CD14-positive monocyte (primary cell): ENCODE measurements at regions not wholly inside any gene's neighbourhood (a gene's known extent, or its start where the extent isn't known, plus 50 kb on each side); places are given as distances from the start of the nearest gene placed in this dataset.

Source experiments
- DNase-seq, 3 donors: peaks; one replicate each; pipeline ENCODE4 v3.0.0-alpha.2; 2011 to 2022
- H2AFZ ChIP-seq: 2 replicates; pipeline ENCODE4 v1.6.0; 2012; ENCODE audit warnings: mild to moderate bottlenecking, low read depth, low read length, inconsistent platforms; ENCODE audit not compliant: insufficient read depth, poor library complexity, severe bottlenecking
- H3K27ac ChIP-seq, 2 donors: 1 replicate in 1 of 2; 2 replicates in 1 of 2; pipeline ENCODE4 v1.5.1; 2012 to 2013; ENCODE audit warnings: low read length in 2 of 2, control low read depth in 1 of 2, inconsistent platforms in 1 of 2, low read depth in 1 of 2, mild to moderate bottlenecking in 1 of 2
- H3K27me3 ChIP-seq, 2 donors: one replicate each; pipeline versions ENCODE4 v1.6.0 to v1.6.1; 2011 to 2013; ENCODE audit warnings: low read length in 2 of 2; ENCODE audit not compliant: control insufficient read depth in 2 of 2, insufficient read depth in 2 of 2
- H3K36me3 ChIP-seq, 2 donors: replicated peaks in 1 of 2; 1 replicate in 1 of 2; 2 replicates in 1 of 2; pipeline versions ENCODE4 v1.5.1 to v1.6.1; 2012 to 2013; ENCODE audit warnings: low read length in 2 of 2, control low read depth in 1 of 2, inconsistent platforms in 1 of 2, mild to moderate bottlenecking in 1 of 2; ENCODE audit not compliant: insufficient read depth in 2 of 2, control insufficient read depth in 1 of 2
- H3K4me1 ChIP-seq, 2 donors: 1 replicate in 1 of 2; 2 replicates in 1 of 2; pipeline versions ENCODE4 v1.5.1 to v1.6.1; 2012 to 2013; ENCODE audit warnings: low read length in 2 of 2, control low read depth in 1 of 2, inconsistent platforms in 1 of 2, mild to moderate bottlenecking in 1 of 2, moderate library complexity in 1 of 2; ENCODE audit not compliant: insufficient read depth in 2 of 2, control insufficient read depth in 1 of 2
- H3K4me2 ChIP-seq: replicated peaks from 2 replicates; pipeline ENCODE3; 2012; ENCODE audit warnings: low read length, moderate library complexity, mild to moderate bottlenecking; ENCODE audit not compliant: poor library complexity, severe bottlenecking; ENCODE audit errors: extremely low read depth
- H3K4me3 ChIP-seq, 3 experiments: fragments of 200-600 bp in 1 of 3; sonication (generic) in 1 of 3; replicated peaks in 1 of 3; 1 replicate in 2 of 3; 2 replicates in 1 of 3; pipeline ENCODE4 v1.5.1; 2011 to 2013; ENCODE audit warnings: low read length in 3 of 3, mild to moderate bottlenecking in 3 of 3, control low read depth in 2 of 3, low read depth in 2 of 3, inconsistent platforms in 1 of 3, moderate library complexity in 1 of 3
- H3K79me2 ChIP-seq: 2 replicates; pipeline ENCODE4 v1.6.0; 2012; ENCODE audit warnings: mild to moderate bottlenecking, control low read depth, inconsistent platforms, low read length, moderate library complexity; ENCODE audit not compliant: insufficient read depth
- H3K9ac ChIP-seq: 2 replicates; pipeline ENCODE4 v1.6.0; 2017; ENCODE audit warnings: low read length, mild to moderate bottlenecking; ENCODE audit not compliant: insufficient read depth, poor library complexity, severe bottlenecking
- H3K9me3 ChIP-seq, 2 donors: replicated peaks in 1 of 2; 1 replicate in 1 of 2; 2 replicates in 1 of 2; pipeline versions ENCODE4 v1.5.1 to v1.6.1; 2012 to 2013; ENCODE audit warnings: low read length in 2 of 2, control low read depth in 1 of 2; ENCODE audit not compliant: control insufficient read depth in 1 of 2, insufficient read depth in 1 of 2
- H4K20me1 ChIP-seq: 2 replicates; pipeline ENCODE4 v1.6.0; 2012; ENCODE audit warnings: mild to moderate bottlenecking, low read length, control low read depth, moderate library complexity; ENCODE audit not compliant: insufficient read depth
- H3K27ac Mint-ChIP-seq, 7 donors: one replicate each; pipeline ENCODE4 v1.8.0; 2020; ENCODE audit warnings: mild to moderate bottlenecking in 7 of 7, mixed read lengths in 7 of 7, moderate library complexity in 6 of 7, inconsistent platforms in 2 of 7
- H3K27me3 Mint-ChIP-seq, 3 donors: one replicate each; pipeline ENCODE4 v1.8.0; 2021 to 2022; ENCODE audit warnings: low read depth in 3 of 3, mild to moderate bottlenecking in 3 of 3, mixed read lengths in 3 of 3, moderate library complexity in 3 of 3, inconsistent platforms in 1 of 3
- H3K36me3 Mint-ChIP-seq, 2 donors: one replicate each; pipeline ENCODE4 v1.8.0; 2020; ENCODE audit warnings: mixed read lengths in 2 of 2, inconsistent platforms in 1 of 2, mild to moderate bottlenecking in 1 of 2
- H3K4me1 Mint-ChIP-seq: one replicate; pipeline ENCODE4 v1.8.0; 2020; ENCODE audit warnings: mild to moderate bottlenecking, mixed read lengths
- H3K4me3 Mint-ChIP-seq, 2 donors: one replicate each; pipeline ENCODE4 v1.8.0; 2020; ENCODE audit warnings: mild to moderate bottlenecking in 2 of 2, mixed read lengths in 2 of 2, moderate library complexity in 1 of 2
- H3K9me3 Mint-ChIP-seq, 7 donors: one replicate each; pipeline ENCODE4 v1.8.0; 2020 to 2022; ENCODE audit warnings: mixed read lengths in 7 of 7, mild to moderate bottlenecking in 6 of 7, moderate library complexity in 6 of 7, inconsistent platforms in 2 of 7
- CTCF ChIP-seq: fragments of 200-600 bp; IDR thresholded peaks from one replicate; pipeline ENCODE4 v1.8.0; 2022; ENCODE audit warnings: antibody characterized with exemption, mild to moderate bottlenecking
- WGBS: methylation state at CpG from one replicate; pipeline ENCODE4 v1.1.5; 2013; ENCODE audit warnings: missing lambda C conversion rate; ENCODE audit not compliant: insufficient coverage; 5-methylcytosine and 5-hydroxymethylcytosine counted together
- intact Hi-C, 2 donors: fragments of 100-400 bp; cut with micrococcal nuclease; formaldehyde crosslinking; loops; one replicate each; pipeline versions ENCODE4 v1.15.0 to v1.15.1; 2023

GRCh38 chr6:14783594-14783993 lies 462.3 kb upstream of the JARID2 start:
- Histone ChIP-seq H3K36me3 (no peaks in the 10 kb centered on the region), H3K79me2 (no peaks in the 10 kb centered on the region), H4K20me1 (no peaks in the 10 kb centered on the region), H3K4me3 (no peak overlapping the region), H3K4me2 (no peak overlapping the region), H3K9me3 (peaks cover 0 to 7% of the 10 kb centered on the region in 2 donors), H2AFZ (no peak overlapping the region), H3K27me3 (no peaks in the 10 kb centered on the region), H3K4me1 (peaks cover 2 to 9% of the 10 kb centered on the region in 2 donors), H3K9ac (no peak overlapping the region), H3K27ac (no peak overlapping the region)
- H3K9me3 Mint-ChIP-seq: peaks cover 0 to 8% (median 4%) of the 10 kb centered on the region in 7 donors
- H3K36me3 Mint-ChIP-seq: peaks cover 0 to 2% of the 10 kb centered on the region in 2 donors
- no peak for TF ChIP-seq CTCF
- WGBS: 98% methylated on average over 26 of the region's 35 CpGs
- peaks cover 11% of the 10 kb centered on the region for H3K4me1 Mint-ChIP-seq
- intact Hi-C loops: no loop called here
- H3K27ac Mint-ChIP-seq: no peak overlapping the region
- H3K4me3 Mint-ChIP-seq: no peak overlapping the region
- DNase-seq: no peak
- H3K27me3 Mint-ChIP-seq: peaks cover 0 to 2% (median 0%) of the 10 kb centered on the region in 3 donors

DNA sequence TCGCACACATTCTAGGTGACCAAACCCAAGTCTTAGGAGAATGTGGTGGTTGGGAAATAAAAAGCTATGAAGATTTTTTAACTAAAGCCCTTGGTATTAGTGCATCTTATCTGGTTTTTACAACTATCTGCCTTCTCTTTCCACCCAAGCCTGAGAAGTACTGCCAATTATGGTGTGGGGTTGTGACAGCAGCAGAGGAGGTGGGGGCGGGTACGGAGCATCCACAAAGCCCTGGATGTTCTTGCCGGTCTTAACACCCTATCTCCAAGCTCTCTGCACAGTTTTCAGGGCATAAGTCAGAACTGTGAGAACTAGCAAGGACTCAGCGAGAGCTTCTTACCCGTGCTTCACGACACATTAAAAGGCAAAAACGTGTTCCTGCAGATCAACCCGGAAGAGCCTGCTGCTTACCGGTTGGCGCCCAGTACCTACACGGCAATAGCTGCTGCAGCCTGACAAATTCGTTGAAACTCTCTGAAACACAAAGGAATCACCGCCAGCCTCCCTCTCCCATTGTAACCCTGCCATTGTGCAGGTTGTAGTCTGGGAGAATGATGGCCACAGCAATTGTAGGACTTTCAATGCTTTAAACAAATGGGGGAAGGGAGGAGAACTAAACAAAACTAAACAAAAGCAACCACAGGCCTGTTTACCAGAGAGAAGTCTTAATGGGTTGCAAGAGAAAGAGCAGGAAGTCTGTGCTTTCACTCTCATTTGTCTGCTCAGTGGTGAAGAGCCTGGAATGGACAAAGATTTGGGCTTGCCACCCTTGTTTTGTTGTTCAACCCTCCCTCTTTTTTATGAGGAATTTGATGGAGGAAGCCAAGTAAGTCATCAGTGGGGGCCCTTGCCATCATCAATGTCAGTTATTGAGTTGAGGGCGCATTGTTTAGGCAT lies 461.0 kb upstream of the JARID2 start:
- intact Hi-C loops: no loop called here
- H2AFZ ChIP-seq: no peak overlapping the region
- H3K4me1 ChIP-seq: peaks cover 2 to 9% of the 10 kb centered on the region in 2 donors
- no peak overlapping the region for H3K27ac Mint-ChIP-seq
- H3K9me3 ChIP-seq: peaks cover 0 to 7% of the 10 kb centered on the region in 2 donors
- no peak overlapping the region for H3K9ac ChIP-seq
- no peaks in the 10 kb centered on the region for H3K79me2 ChIP-seq
- no peaks in the 10 kb centered on the region for H3K27me3 ChIP-seq
- no peaks in the 10 kb centered on the region for H4K20me1 ChIP-seq
- peaks cover 0 to 8% (median 4%) of the 10 kb centered on the region in 7 donors for H3K9me3 Mint-ChIP-seq
- H3K36me3 ChIP-seq: no peaks in the 10 kb centered on the region
- 96% methylated on average over 8 of the region's 15 CpGs for WGBS
- no peak overlapping the region for H3K4me2 ChIP-seq
- H3K4me1 Mint-ChIP-seq: peaks cover 11% of the 10 kb centered on the region
- H3K4me3 Mint-ChIP-seq: no peak overlapping the region
- no peak overlapping the region for H3K27ac ChIP-seq
- H3K36me3 Mint-ChIP-seq: peaks cover 0 to 6% of the 10 kb centered on the region in 2 donors
- H3K4me3 ChIP-seq: no peak overlapping the region
- no peak for TF ChIP-seq CTCF
- H3K27me3 Mint-ChIP-seq: peaks cover 0 to 2% (median 0%) of the 10 kb centered on the region in 3 donors
- DNase-seq: no peak
